ENCODE measurements at regions not wholly inside any gene's neighbourhood (a gene's known extent, or its start where the extent isn't known, plus 50 kb on each side); places are given as distances from the start of the nearest gene placed in this dataset.
"Not testable (repeated sequence)": the region's sequence is repeated elsewhere in the genome, so short reads cannot be mapped to it uniquely, and the experiment has no call there.

GRCh38 chr5:145520335-145520734, 314.8 kb downstream of the PRELID2 start:
- Histone ChIP-seq H3K27ac (no peak overlapping the region), H3K4me3 (no peak overlapping the region)

GRCh38 chr5:145517588-145517987, 317.6 kb downstream of the PRELID2 start:
- not testable (repeated sequence) for H3K4me3 ChIP-seq, H3K27ac ChIP-seq

- no peak overlapping the region for H3K27ac ChIP-seq
- no peak overlapping the region for H3K4me3 ChIP-seq
Measured at GRCh38 chr5:145511351-145511750, 323.8 kb downstream of the PRELID2 start.

GRCh38 chr5:145510769-145511168, 324.4 kb downstream of the PRELID2 start:
- H3K4me3 ChIP-seq: no peak overlapping the region
- H3K27ac ChIP-seq: no peak overlapping the region

- no peak overlapping the region for H3K27ac ChIP-seq
Measured at GRCh38 chr5:145510324-145510723, 324.8 kb downstream of the PRELID2 start.

GRCh38 chr5:145509336-145510136, 325.6 kb downstream of the PRELID2 start:
- no peak overlapping the region for H3K27ac ChIP-seq
- no peak overlapping the region for H3K4me3 ChIP-seq

More at GRCh38 chr5:145510324-145510723, 324.8 kb downstream of the PRELID2 start:
- H3K4me3 ChIP-seq: no peak overlapping the region

GRCh38 chr5:145506185-145506850, 328.8 kb downstream of the PRELID2 start:
- Histone ChIP-seq H3K4me3 (no peak overlapping the region), H3K27ac (no peak overlapping the region)

- H3K4me3 ChIP-seq: no peak overlapping the region
- H3K27ac ChIP-seq: no peak overlapping the region
Measured at GRCh38 chr5:145502906-145503305, 332.2 kb downstream of the PRELID2 start.

GRCh38 chr5:145500710-145501109, 334.4 kb downstream of the PRELID2 start:
- H3K4me3 ChIP-seq: no peak overlapping the region
- no peak overlapping the region for H3K27ac ChIP-seq

GRCh38 chr5:145499483-145499882, 335.7 kb downstream of the PRELID2 start:
- Histone ChIP-seq H3K27ac (no peak overlapping the region), H3K4me3 (no peak overlapping the region)

- no peak overlapping the region for H3K27ac ChIP-seq
- no peak overlapping the region for H3K4me3 ChIP-seq
Measured at GRCh38 chr5:145497052-145497451, 338.1 kb downstream of the PRELID2 start.

- H3K27ac ChIP-seq: no peak overlapping the region
- no peak overlapping the region for H3K4me3 ChIP-seq
Measured at GRCh38 chr5:145495741-145496140, 339.4 kb downstream of the PRELID2 start.

GRCh38 chr5:145495196-145495595, 339.9 kb downstream of the PRELID2 start:
- no peak overlapping the region for H3K4me3 ChIP-seq
- H3K27ac ChIP-seq: no peak overlapping the region

- Histone ChIP-seq H3K27ac (no peak overlapping the region), H3K4me3 (no peak overlapping the region)
Measured at GRCh38 chr5:145493435-145493834, 341.7 kb downstream of the PRELID2 start.

- no peak overlapping the region for H3K27ac ChIP-seq
- H3K4me3 ChIP-seq: no peak overlapping the region
Measured at GRCh38 chr5:145489516-145489915, 345.6 kb downstream of the PRELID2 start.

- no peak overlapping the region for H3K4me3 ChIP-seq
Measured at GRCh38 chr5:145484158-145484557, 351.0 kb downstream of the PRELID2 start.

GRCh38 chr5:145483212-145483611, 351.9 kb downstream of the PRELID2 start:
- Histone ChIP-seq H3K27ac (no peak overlapping the region), H3K4me3 (no peak overlapping the region)

More at GRCh38 chr5:145484158-145484557, 351.0 kb downstream of the PRELID2 start:
- no peak overlapping the region for H3K27ac ChIP-seq

- H3K4me3 ChIP-seq: no peak overlapping the region
- H3K27ac ChIP-seq: no peak overlapping the region
Measured at GRCh38 chr5:145479857-145480256, 355.3 kb downstream of the PRELID2 start.

GRCh38 chr5:145479271-145479670, 355.9 kb downstream of the PRELID2 start:
- H3K4me3 ChIP-seq: no peak overlapping the region
- no peak overlapping the region for H3K27ac ChIP-seq

GRCh38 chr5:145478651-145479050, 356.5 kb downstream of the PRELID2 start:
- Histone ChIP-seq H3K27ac (no peak overlapping the region), H3K4me3 (no peak overlapping the region)

- Histone ChIP-seq H3K4me3 (no peak overlapping the region), H3K27ac (no peak overlapping the region)
Measured at GRCh38 chr5:145473042-145473642, 362.0 kb downstream of the PRELID2 start.

Data from skin epidermis (tissue), 12 donors.